H1 (cell line): ENCODE measurements at regions not wholly inside any gene's neighbourhood (a gene's known extent, or its start where the extent isn't known, plus 50 kb on each side); places are given as distances from the start of the nearest gene placed in this dataset.

Experiments
- ASH2L ChIP-seq: fragments of 200-600, 300-600 bp; sonication (generic); IDR thresholded peaks from one replicate; pipeline ENCODE4 v1.7.1; 2017; ENCODE audit warnings: low read length
- BRCA1 ChIP-seq: IDR thresholded peaks from 2 replicates; pipeline ENCODE4 v1.6.1; 2012; ENCODE audit warnings: low read depth, low read length, improper control_type of control experiment
- SRF ChIP-seq: IDR thresholded peaks from 2 replicates; pipeline ENCODE4 v1.6.1; 2011; ENCODE audit warnings: mild to moderate bottlenecking, low read depth, low read length, moderate library complexity
- TF ChIP-seq, protein P1 (sequence below), 3 experiments: IDR thresholded peaks; 1 replicate in 2 of 3; 2 replicates in 1 of 3; pipeline versions ENCODE4 v1.5.1 to v1.6.1; 2011; ENCODE audit warnings: low read length in 3 of 3, mild to moderate bottlenecking in 3 of 3, inconsistent platforms in 2 of 3, low read depth in 1 of 3, moderate library complexity in 1 of 3; ENCODE audit not compliant: insufficient read depth in 1 of 3; ENCODE audit errors: control extremely low read depth in 1 of 3

DNA sequence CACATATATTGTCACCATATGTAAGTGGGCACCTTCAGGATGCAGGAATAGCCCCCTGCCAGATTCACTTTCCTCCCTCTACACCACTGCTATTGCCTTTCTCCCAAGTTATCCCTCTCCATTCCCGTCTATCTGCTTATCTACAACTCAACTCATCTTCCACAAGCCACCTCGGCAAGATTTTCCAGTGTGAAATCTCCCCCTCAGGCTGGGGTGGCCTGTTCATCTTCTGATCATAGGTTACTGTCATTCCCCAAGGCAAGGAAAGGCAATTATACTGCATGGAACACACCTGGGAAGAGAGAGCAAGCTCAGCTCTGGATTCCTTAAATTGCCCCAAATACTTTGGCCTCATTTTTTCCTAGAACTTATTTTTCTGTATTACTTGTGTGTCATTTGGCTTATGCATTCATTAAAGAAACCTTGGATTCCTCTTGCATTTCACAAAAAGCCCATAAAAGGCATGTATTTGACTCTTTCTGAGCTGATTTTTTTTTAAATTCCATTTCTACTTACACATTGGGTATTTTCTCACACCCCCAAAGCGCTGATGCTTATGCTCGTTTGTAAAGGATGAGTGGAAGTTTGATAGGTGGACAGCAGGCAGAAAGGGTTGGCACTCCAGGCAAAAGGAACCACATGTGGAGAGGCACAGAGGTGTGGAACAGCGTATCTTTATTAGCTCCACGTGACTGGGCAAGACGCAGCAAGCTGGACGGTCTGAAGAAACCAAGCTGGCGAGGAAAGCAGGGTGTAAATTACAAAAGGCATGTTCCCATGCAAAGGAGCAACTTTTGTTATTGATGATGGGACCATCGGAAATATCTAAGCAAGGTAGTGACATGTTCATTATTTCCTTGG, 169.7 kb upstream of the RAB4A start (continued):
- TF ChIP-seq, protein P1, sequence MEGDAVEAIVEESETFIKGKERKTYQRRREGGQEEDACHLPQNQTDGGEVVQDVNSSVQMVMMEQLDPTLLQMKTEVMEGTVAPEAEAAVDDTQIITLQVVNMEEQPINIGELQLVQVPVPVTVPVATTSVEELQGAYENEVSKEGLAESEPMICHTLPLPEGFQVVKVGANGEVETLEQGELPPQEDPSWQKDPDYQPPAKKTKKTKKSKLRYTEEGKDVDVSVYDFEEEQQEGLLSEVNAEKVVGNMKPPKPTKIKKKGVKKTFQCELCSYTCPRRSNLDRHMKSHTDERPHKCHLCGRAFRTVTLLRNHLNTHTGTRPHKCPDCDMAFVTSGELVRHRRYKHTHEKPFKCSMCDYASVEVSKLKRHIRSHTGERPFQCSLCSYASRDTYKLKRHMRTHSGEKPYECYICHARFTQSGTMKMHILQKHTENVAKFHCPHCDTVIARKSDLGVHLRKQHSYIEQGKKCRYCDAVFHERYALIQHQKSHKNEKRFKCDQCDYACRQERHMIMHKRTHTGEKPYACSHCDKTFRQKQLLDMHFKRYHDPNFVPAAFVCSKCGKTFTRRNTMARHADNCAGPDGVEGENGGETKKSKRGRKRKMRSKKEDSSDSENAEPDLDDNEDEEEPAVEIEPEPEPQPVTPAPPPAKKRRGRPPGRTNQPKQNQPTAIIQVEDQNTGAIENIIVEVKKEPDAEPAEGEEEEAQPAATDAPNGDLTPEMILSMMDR (IDR thresholded peaks at IDR 0.05; ENCODE audit: control extremely low read depth in 1 of 3, insufficient read depth in 1 of 3, low read depth in 1 of 3, low read length in 3 of 3), result no peak
- no peak for TF ChIP-seq ASH2L
- no peak for TF ChIP-seq SRF
- no peak for TF ChIP-seq BRCA1
